Chondrocyte (in vitro differentiated cells): ENCODE measurements at regions not wholly inside any gene's neighbourhood (a gene's known extent, or its start where the extent isn't known, plus 50 kb on each side); places are given as distances from the start of the nearest gene placed in this dataset.

Source experiments
- DNase-seq: peaks from one replicate; pipeline ENCODE4 v3.0.0; 2021; ENCODE audit warnings: mixed read lengths, low spot score
- H3K27ac Mint-ChIP-seq: one replicate; pipeline ENCODE4 v1.8.0; 2021; ENCODE audit warnings: mild to moderate bottlenecking, moderate library complexity, mixed read lengths; ENCODE audit not compliant: unreplicated experiment
- H3K27me3 Mint-ChIP-seq: 2 replicates; pipeline ENCODE4 v1.8.0; 2021; ENCODE audit warnings: low read depth, mixed read lengths
- H3K36me3 Mint-ChIP-seq: 2 replicates; pipeline ENCODE4 v1.8.0; 2021; ENCODE audit warnings: low read depth, mixed read lengths
- H3K4me1 Mint-ChIP-seq: 2 replicates; pipeline ENCODE4 v1.8.0; 2021; ENCODE audit warnings: low read depth, mild to moderate bottlenecking, mixed read lengths
- H3K4me3 Mint-ChIP-seq: one replicate; pipeline ENCODE4 v1.8.0; 2021; ENCODE audit warnings: mild to moderate bottlenecking, moderate library complexity, mixed read lengths; ENCODE audit not compliant: unreplicated experiment
- H3K9me3 Mint-ChIP-seq: 2 replicates; pipeline ENCODE4 v1.8.0; 2021; ENCODE audit warnings: low read depth, mixed read lengths
- CTCF ChIP-seq: fragments of 200-600 bp; sonication (generic); IDR thresholded peaks from 2 replicates; pipeline ENCODE4 v1.5.0; 2021; ENCODE audit warnings: antibody characterized with exemption, mild to moderate bottlenecking, moderate library complexity

DNA sequence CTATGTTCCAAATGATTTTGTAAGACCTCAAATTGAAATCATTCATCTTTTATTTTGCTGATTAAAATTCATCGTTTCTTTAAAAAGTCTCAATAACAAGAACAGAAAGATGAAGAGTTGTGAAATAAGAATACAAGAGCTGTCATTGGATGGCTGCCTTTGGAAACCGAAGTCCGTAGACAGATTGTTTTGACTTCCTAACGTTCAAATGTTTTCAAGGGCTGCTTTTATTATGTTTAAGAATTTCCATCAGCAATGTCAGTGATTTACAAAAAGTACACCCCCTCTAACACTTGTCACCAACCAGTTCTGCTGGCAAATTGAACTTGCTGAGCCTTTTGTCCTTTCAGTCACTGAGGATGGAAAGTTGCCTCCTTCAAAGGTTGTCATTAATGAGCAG lies 89.6 kb downstream of the KCNE4 start:
- no peaks in the 10 kb centered on the region for H3K4me1 Mint-ChIP-seq
- H3K36me3 Mint-ChIP-seq, result no peaks in the 10 kb centered on the region
- H3K27me3 Mint-ChIP-seq, result no peaks in the 10 kb centered on the region
- H3K27ac Mint-ChIP-seq, result no peak overlapping the region
- no peak for TF ChIP-seq CTCF
- H3K9me3 Mint-ChIP-seq, result no peaks in the 10 kb centered on the region
- H3K4me3 Mint-ChIP-seq, result no peak overlapping the region
- DNase-seq, result no peak

GRCh38 chr2:223142118-223142517 lies 90.1 kb downstream of the KCNE4 start:
- Mint-ChIP-seq H3K4me1 (no peaks in the 10 kb centered on the region), H3K36me3 (no peaks in the 10 kb centered on the region), H3K4me3 (no peak overlapping the region), H3K27me3 (no peaks in the 10 kb centered on the region), H3K9me3 (no peaks in the 10 kb centered on the region), H3K27ac (no peak overlapping the region)
- no peak for TF ChIP-seq CTCF
- no peak for DNase-seq

DNA sequence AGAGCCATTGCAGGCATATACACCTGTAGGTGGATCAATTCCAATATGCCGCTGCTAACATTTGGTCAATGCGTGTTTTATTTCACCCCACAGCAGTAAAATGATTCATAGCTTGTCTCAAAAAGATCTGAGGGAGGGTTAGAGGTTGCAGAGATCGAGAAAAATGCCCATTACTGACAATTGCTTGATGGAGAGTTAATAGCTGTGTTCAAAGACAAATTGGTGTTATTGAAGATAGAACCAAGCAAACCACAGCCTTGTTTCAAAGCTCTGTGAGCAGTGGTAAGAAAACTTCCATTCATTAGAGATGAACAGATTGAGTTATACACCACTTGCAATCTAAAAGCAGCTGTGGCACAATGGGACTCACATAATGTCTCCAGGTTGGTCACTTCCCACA lies 95.4 kb downstream of the KCNE4 start:
- no peak for DNase-seq
- no peak for TF ChIP-seq CTCF
- H3K9me3 Mint-ChIP-seq, result peaks cover 9% of the 10 kb centered on the region
- H3K27ac Mint-ChIP-seq, result no peak overlapping the region
- no peaks in the 10 kb centered on the region for H3K36me3 Mint-ChIP-seq
- H3K4me1 Mint-ChIP-seq, result no peaks in the 10 kb centered on the region
- H3K4me3 Mint-ChIP-seq, result no peak overlapping the region
- no peaks in the 10 kb centered on the region for H3K27me3 Mint-ChIP-seq

DNA sequence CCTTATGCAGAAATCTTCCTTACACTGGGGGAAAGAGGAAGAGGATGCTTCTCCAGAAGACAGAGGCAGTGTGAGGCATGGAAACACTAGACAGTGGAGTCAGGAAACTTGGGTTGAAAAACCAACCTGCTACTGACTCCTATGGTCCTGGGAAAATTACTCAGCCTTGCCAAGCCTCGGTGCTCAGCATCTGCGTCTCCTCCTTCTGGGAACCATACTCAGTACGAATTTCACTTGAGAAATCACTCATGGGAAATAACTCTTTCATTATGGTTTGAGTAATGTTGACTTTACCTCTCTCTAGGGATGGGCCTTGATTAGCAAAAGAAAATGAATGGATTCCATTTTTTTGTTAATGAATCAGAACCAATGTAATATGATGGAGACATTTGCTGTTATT lies 96.5 kb downstream of the KCNE4 start:
- H3K27ac Mint-ChIP-seq, result no peak overlapping the region
- no peak overlapping the region for H3K4me3 Mint-ChIP-seq

GRCh38 chr2:223155956-223156355 lies 104.0 kb downstream of the KCNE4 start:
- no peak overlapping the region for H3K27ac Mint-ChIP-seq
- H3K9me3 Mint-ChIP-seq, result no peaks in the 10 kb centered on the region
- H3K36me3 Mint-ChIP-seq, result no peaks in the 10 kb centered on the region
- H3K4me3 Mint-ChIP-seq, result no peak overlapping the region
- DNase-seq, result no peak
- no peaks in the 10 kb centered on the region for H3K27me3 Mint-ChIP-seq
- H3K4me1 Mint-ChIP-seq, result no peaks in the 10 kb centered on the region
- TF ChIP-seq CTCF, result no peak

More for the DNA sequence above, 96.5 kb downstream of the KCNE4 start:
- Mint-ChIP-seq H3K4me1 (no peaks in the 10 kb centered on the region), H3K9me3 (peaks cover 9% of the 10 kb centered on the region), H3K36me3 (no peaks in the 10 kb centered on the region), H3K27me3 (no peaks in the 10 kb centered on the region)
- TF ChIP-seq CTCF, result no peak
- no peak for DNase-seq
